GM21360 (cell line): ENCODE measurements at regions not wholly inside any gene's neighbourhood (a gene's known extent, or its start where the extent isn't known, plus 50 kb on each side); places are given as distances from the start of the nearest gene placed in this dataset.

Source experiments
- ATAC-seq: cut with Tn5 transposase; IDR thresholded peaks from one replicate; pipeline ENCODE4 v1.9.1; 2021; ENCODE audit warnings: mild to moderate bottlenecking, moderate library complexity; ENCODE audit not compliant: unreplicated experiment

DNA sequence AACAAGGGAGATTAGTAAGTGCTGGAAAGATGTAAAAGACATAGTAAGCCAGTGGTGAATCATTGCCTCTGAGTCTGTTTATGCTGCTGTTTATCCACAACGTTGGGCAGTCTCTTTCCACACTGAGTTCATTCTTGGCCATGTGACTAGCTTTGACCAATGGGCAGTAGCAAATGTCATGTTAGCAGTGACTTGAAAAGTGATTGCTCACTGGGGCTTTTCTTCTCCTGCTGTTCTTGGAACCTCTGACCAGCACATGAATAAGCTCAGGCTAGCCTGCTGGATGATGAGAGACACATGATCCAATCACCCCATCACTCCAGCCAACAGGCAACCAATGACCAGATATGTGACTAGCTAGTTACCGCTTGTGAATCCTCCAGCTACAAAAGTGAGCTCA is 360.4 kb downstream of the SLC4A3 start:
- no peak for ATAC-seq

DNA sequence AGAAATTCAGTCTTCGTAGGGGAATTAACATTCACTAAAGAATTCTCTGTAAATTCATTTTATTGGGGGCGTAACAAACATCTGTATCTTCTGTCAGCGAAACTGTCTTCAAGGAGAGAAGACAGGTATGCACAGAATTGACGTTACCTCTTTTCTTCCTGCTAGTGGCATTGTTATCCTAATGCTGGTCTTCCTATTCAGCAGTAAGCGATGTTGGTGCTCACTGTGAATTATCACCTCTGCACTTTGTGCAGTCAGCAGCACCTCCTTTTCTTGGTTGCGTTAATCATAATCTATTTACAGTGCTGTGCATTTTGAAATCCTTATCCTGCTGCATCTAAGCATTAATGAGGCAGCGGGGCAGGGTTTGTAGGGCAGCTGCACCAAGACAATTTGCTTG is 362.3 kb downstream of the SLC4A3 start:
- ATAC-seq = no peak

DNA sequence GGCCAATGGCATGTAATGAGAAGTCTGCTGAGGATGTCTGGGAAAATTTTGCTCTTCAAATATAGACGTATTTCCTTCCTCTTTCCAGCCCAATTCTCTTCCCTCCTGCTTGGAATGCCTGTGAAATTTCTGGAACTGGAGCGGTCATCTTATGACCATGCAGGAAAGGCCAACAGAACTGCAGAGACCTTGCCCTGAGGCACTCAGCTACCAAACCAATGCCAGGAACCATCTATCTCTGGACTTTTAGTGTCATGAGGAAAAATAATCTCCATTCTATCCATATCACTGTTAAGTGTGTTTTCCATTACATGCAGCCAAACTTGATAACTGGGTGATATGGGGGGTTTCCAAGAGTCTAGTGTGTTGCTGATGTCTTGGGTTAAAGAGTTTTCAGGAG is 363.7 kb downstream of the SLC4A3 start:
- no peak for ATAC-seq

DNA sequence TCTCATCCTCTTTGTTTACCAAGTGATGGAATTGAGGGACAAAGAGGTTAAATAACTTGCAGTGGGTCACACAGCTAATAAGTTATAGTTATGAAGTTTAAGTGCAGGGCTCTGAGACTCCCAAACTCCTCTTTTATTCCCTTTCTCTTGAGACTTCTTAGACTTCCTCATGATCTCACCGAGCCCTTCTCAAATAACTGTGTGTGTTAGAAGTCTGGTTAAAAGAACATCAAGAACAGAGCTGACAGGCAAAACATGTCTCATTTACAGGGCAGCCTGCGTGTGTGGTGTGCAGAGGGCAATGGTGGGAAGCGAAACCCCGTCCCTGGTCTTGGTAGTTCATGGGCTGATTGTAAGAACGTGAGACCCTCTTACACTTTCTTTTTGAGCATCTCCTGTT is 368.0 kb downstream of the SLC4A3 start:
- no peak for ATAC-seq

DNA sequence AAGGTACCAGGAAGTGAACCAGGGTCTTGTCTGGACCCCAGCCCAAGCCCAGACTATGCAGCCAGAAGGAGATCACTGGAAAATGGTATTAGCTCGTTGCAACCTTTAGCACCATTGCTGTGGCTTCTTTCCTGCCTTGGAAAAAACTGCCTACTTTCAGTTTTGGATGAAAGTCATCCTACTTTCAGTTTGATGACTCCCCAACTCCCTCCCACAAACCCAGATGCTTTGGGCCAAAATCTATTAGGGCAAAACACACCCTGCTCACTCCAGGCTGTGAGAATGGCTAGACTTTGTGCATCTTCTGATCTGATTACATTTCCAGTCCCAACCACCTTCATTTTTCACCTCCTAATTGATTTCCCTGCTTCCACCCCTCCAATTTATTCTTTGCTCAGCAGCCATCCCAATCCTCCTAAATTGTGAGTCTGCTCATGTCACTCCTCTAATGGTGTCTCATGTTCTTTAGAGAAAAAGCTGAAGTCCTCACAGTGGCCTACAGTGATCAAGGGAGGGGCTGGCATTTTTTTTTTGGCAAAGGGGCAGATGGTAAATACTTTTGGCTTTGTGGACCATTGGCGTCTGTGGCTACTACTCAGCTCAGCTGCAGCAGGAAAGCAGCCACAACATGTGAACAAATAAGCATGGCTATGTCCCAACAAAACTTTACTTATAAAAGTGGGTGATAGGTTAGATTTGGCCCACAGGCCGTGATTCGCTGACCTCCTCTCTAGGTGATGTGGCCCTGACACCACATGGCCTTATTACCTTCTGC is 368.7 kb downstream of the SLC4A3 start:
- ATAC-seq = no peak

DNA sequence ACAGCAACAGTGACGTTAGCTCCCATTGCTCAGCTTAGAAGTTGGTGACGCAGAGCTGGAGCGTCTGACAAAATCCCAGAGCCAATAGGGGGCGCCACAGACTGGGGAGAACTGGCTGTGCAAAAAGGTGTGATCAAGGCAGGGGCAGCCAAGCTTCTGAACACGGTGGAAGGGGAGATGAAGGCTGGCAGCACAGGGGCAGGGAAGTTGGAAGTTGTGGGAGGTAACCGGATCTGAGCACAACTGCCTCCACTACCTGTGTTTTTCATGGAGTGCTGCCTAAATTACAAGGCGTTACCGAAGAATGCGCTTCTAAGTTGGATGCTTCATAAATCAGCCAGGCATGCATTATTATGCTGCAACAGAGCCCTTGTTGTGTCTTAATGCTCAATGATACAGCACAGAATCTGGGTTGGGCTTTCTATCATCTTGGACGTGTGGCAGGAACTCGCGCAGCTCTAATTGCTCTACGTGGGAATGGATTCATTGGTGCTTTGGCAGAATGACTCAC is 370.0 kb downstream of the SLC4A3 start:
- ATAC-seq = no peak

DNA sequence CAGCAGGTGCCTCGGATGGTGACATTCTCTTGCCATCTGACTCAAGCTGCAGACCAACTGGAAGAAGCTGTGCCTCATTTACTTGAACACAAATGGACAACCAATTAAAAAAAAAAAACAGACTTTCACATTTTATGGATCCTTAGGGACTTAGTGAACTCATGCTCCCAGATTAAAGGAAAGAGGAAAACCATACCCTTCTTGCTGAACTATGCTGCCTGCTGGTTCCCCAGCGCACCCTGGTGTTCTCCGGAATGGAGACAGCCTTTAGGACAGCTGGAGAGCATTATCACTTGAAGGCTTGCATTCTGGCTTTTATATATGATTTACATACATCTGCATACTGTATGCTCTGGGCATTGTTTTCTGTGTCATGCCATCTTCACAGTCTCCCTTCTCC is 370.7 kb downstream of the SLC4A3 start:
- ATAC-seq = no peak

DNA sequence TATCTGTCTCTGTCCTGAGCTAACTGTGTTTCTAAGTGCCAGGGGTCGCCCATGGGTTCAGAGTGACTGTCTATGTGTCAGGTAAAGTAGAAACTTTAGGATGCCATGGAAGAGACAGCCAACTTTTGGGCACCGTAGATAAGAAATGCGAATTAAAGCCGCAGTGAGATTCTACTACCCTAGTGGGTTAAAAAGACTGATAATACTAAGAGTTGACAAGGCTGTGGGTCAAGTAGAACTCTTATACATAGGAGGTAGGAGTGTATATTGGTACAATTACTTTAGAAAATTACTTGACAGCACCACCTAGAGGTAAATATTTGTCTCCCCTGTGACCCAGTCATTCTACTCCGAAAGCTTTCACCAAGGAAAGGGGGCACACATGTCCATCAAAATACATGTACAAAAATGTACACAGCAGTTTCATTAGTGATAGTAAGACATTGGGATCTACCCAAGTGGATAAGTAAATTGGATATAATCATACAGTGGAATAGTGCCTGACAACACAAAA is 371.3 kb downstream of the SLC4A3 start:
- no peak for ATAC-seq

DNA sequence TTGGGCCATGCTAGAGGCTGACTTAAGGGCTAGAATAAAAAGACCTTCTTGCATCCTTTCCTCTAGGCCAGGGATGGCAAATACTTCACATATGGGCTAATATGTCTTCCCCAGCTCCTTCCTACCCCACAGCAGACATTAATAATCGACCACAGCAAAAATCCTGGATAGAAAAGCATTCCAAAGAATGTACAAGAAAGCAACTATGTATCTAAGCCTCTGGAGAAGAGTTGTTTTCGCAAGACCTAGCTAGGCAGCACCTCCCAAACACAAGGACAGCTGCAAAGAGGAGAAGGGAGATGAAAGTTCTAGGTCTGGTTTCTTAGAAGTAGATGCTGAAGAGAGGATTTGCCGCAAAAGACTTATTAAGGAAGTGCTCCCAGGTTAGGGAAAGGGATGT is 372.6 kb downstream of the SLC4A3 start:
- no peak for ATAC-seq

DNA sequence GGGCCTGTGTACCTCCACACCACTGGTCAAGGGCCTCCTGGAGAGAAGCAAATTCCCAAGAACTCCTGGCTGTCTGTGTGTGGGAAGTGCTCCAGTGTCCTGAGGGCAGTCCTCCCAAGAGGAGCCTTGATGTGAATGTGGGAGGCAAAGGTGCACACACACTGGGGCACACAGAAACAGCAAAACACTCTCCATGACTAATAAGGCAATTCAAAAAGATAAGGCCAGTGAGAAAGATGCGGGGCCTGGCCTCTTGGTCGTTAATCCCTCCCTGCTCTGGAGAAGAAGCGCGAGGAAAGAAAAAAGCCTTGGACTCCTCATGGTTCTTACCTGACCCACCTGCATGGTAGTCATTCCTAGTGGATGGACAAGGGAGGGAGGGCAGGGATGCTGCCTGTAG is 373.2 kb downstream of the SLC4A3 start:
- ATAC-seq = no peak

DNA sequence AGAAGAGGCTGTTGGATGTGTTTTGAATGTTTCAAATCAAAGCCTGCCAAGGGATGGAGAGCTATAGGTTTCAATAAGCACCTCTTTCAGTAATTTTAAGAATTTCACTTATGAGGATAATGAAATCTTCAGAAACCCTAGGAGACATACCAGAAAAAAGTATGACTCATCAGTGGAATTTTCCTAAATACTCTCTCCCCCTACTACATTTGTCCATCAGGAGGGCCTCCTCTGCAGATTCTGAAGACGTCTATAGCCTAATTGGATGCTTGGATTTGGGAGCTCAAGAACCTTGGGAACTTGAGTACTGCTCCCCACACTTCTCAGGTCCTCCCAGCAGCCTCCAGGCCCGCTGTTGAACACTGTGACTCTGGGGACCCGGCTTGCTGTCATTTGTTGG is 374.3 kb downstream of the SLC4A3 start:
- no peak for ATAC-seq

DNA sequence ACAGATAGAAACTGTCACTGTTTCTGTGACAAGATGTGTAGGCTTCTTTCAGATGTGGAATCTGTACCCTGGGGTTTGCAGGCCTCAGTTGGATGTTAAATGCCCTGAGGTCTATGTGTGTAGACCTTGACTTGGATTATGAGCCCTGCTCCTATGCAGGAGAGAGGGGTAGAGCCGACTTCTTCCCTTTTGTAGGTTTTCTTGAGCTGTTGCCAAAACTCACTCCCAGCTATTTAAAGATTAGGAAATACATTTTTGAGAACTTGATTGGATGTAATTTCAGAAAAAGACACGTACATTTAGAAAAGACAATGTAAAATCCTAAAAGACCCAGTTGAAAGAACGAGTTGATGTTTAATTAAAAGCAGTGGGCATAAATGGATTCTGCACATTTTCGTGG is 374.8 kb downstream of the SLC4A3 start:
- no peak for ATAC-seq

DNA sequence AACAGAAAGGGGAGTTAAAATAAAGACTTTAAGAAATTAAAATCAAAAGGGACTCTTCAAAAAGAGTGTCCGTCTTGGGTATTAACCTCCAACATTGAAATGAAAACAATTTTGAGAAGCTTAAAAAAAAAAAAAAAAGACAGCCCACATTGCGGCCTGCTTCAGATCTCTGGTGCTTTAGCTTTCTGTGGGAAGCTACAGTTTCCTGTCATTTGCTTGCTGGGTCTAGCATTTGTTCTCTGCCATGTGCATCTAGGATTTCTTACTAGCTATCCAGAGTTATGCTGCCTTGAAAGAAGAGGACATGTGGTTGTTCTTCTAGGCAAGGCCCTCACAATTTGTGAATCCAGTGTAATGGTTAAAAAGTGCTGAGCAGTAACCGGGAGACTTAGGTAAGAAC is 375.3 kb downstream of the SLC4A3 start:
- no peak for ATAC-seq

DNA sequence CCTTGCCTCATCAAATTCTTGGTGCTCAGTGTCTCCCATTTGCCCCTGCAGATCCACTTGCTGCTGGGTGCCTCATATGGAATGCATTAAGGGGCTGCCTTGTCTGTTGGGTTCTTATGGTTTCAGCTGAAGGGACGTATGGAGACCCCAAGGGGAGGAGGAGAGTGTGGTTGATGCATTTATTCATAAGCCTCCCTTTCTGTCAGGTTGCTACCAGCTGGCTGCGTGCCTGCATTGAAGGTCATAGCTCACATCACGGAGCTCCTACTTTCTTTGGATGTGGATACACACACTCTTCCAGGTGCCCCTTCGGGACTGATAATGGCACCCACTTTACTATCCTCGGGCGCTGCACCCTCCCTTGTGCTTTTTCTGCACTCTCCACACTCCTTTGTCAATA is 377.9 kb downstream of the SLC4A3 start:
- ATAC-seq = no peak

DNA sequence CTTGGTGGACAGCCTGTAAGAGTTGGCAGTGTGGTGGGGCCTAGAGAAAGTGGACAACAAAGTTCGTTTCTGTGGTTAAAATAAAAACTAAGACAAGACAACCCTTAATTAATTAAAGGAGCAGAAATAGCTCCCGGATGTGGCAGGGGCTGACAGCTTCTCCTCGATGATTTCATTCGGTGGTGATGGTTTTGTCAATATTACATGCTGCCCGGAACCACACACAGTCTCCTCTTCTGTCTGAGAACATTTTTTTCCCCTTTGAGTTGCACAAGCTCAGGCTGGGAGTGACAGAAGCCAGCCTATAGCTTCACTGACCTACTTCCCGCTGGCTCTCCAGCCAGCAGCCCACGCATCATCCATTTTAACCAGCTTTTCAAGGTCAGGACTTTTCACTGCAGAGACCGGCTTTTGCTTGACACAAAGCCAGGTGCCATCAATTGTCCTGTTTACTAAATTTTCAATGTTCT is 378.8 kb downstream of the SLC4A3 start:
- no peak for ATAC-seq

DNA sequence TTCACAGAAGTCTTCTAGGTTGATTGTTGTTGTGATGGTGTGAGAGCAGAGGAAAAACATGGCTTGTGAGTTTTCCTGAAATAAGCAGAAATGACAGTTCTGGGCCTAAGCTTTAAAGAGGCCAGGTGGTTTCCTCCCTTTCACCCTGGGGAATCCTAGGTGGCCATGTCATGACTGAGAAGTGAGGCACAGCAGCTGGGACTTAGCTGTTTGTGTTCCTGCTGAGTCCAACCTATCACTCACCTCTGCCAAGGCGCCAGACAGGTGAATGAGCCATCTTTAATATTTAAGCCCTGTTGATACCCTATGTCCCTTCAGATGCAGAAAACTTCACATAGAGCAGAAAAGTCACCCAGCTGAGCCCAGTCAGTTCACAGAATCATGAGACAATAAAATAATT is 384.4 kb downstream of the SLC4A3 start:
- no peak for ATAC-seq

DNA sequence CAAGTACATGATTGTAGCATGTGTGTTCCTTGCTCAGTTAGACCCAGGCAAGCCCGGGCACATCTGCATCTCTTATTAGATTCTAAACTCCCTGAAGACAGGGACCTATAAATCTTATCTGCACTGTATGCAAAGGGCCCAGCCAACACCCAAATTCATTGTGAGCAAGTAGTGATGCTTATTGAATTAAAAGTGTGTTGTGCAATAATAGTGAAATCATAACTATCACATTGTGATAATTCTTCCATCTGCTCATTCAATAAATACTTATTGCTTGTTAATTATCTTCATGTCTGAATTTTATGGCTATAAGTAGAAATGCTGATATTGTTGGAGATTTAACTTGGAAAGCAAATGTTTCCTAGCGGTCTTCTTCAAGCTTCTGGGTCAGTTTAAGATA is 387.5 kb downstream of the SLC4A3 start:
- ATAC-seq = no peak

DNA sequence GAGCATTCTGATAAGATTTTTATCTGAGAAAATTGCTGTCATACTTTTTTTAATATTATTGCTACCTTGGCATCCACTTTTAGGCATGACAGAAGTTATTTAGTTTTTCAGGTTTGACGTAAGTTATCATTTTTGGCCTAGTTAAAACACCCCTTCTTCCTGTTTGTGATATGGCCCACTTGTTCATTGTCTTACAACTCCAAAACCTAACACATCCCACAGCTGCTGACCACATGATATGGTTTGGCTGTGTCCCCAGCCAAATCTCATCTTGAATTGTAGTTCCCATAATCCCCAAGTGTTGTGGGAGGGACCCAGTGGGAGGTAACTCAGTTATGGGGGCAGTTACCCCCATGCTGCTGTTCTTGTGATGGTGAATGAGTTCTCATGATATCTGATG is 388.1 kb downstream of the SLC4A3 start:
- no peak for ATAC-seq

DNA sequence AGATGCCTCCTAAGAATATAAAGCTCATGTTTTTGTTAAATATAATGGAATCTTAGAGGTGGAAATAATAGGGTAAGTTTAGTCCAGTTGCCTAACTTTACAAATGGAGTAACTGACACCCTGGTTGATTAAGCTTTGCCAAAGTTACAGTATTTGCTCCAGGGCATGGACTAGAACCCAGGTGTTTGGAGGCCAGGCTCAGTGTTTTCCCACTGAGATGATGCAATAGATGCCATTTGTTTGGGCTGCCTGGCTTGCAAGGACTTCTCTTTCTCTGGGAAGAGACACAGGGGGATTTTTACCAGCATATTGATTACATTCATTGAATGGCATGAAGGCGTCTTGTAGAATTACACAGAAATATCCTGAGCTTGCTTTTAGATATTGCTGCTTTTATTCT is 397.8 kb downstream of the SLC4A3 start:
- ATAC-seq = no peak

DNA sequence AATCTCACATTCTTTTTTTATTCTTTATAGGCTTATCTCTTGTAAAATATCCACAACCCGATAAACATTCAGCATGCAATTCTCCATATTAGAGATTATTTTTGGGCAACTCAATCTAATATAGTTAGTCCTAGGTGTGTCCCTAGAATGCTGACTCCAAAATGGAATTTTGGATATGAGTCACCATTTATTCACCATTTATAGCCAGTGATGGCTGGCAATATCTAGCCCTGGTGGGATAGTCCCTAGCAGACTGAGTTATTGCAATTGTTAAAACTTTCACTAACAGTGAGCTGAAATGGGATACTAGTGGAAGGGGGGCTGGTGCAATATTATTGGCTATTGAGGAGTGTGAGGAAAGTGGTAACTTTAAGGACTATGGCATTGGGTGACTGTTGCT is 401.6 kb downstream of the SLC4A3 start:
- ATAC-seq = no peak

DNA sequence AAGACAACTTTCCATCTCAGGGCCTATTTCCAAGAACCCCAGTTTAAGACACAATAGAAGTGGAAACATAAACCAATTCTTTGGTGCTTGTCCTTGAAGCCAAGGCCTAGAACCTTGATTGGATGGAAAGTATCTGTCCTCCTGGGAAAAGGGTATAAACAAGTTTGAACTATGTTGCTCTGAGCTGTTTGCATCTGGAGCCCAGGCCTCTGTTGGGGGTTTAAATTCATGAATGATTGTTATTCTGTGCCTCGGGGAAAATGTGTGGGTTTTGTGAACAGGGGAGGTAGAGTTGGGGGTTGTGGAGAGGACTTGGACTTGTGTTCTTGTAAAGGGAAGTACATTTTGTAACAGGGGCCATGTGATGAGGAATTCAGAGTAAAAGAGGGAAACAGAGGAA is 406.1 kb downstream of the SLC4A3 start:
- ATAC-seq = no peak

DNA sequence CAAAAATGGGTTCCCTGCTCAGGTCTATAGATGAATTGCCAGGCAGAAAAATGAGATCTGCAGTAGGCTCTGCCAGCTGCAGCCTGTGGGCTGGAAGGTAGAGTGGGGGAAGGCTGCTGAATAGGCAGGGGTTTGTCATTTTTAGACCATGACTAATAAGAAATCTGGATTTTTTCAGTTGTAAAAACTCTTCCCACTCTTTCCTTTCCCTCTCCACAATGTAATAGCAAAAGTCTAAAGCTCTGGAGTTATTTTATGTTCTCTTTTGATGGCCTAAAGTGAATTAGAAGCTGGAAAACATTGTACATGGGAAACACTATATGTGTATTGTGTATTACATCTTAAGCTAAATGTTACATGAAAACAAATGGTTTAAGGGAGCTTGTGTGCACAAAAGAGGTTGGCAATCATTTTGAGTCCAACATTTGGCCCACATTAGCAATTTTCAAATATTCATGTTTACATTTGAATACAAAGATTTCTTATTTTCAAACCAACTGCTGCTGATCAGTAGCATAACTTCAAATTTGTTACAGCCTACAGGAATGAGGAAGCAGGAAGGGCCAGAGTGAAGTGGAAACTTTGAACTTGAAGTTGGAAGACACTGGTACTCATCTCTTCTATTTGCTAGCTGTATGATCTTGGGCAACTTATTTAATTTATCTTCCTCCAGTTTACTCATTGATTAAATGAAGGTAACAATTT is 407.1 kb downstream of the SLC4A3 start:
- ATAC-seq = no peak
